Adrenal gland (tissue), 5 donors: ENCODE measurements at regions not wholly inside any gene's neighbourhood (a gene's known extent, or its start where the extent isn't known, plus 50 kb on each side); places are given as distances from the start of the nearest gene placed in this dataset.

Experiments
- CTCF ChIP-seq, 6 experiments: fragments of 450-650 bp in 4 of 6; fragments of 200-600 bp in 2 of 6; sonication (generic) in 1 of 6; IDR thresholded peaks; 1 replicate in 5 of 6; 2 replicates in 1 of 6; pipeline versions ENCODE4 v1.5.1 to v1.8.0; 2016 to 2021; ENCODE audit warnings: antibody characterized with exemption in 6 of 6, mild to moderate bottlenecking in 2 of 6, moderate library complexity in 1 of 6
- POLR2A ChIP-seq, 2 donors: fragments of 450-650 bp; IDR thresholded peaks; one replicate each; pipeline ENCODE4 v1.6.1; 2017; ENCODE audit warnings: antibody characterized with exemption in 2 of 2, mild to moderate bottlenecking in 2 of 2, moderate library complexity in 1 of 2
- donor health status: DM: no; HTN: no; CAD: no.

- no peak for TF ChIP-seq CTCF (IDR thresholded peaks at IDR 0.05)
- TF ChIP-seq POLR2A (IDR thresholded peaks at IDR 0.05), result no peak
These were observed 670.2 kb downstream of the DIAPH3 start for GRCh38 chr13:59493436-59493965.
